ENCODE measurements at regions not wholly inside any gene's neighbourhood (a gene's known extent, or its start where the extent isn't known, plus 50 kb on each side); places are given as distances from the start of the nearest gene placed in this dataset.

GRCh38 chr3:187987924-187988323 lies 166.0 kb upstream of the LPP start:
- TF ChIP-seq CEBPB (IDR thresholded peaks at IDR 0.05; ENCODE audit: low read depth, low read length) (no peak), ELK1 (IDR thresholded peaks at IDR 0.05; ENCODE audit: borderline replicate concordance, low read depth, low read length) (no peak), MAZ (IDR thresholded peaks at IDR 0.05; ENCODE audit: borderline replicate concordance, low read depth, low read length) (no peak), RAD21 (IDR thresholded peaks at IDR 0.05; ENCODE audit: low read length) (no peak), FOS (IDR thresholded peaks at IDR 0.05; ENCODE audit: low read depth, low read length) (no peak), SMC3 (IDR thresholded peaks at IDR 0.05; ENCODE audit: low read depth, low read length) (no peak), NFE2L2 (IDR thresholded peaks at IDR 0.05; ENCODE audit: low read depth, low read length) (no peak), BHLHE40 (IDR thresholded peaks at IDR 0.05; ENCODE audit: low read depth, low read length) (no peak), MXI1 (IDR thresholded peaks at IDR 0.05; ENCODE audit: borderline replicate concordance, low read depth, low read length) (no peak), CTCF (conservative IDR thresholded peaks at IDR 0.05; ENCODE audit: low read depth, low read length) (no peak), RCOR1 (IDR thresholded peaks at IDR 0.05; ENCODE audit: insufficient replicate concordance, low read length) (no peak), USF2 (IDR thresholded peaks at IDR 0.05; ENCODE audit: low read depth, low read length) (no peak), RFX5 (IDR thresholded peaks at IDR 0.05; ENCODE audit: low read depth, low read length) (no peak), POLR2A (IDR thresholded peaks at IDR 0.05; ENCODE audit: low read depth, low read length) (no peak), CHD1 (IDR thresholded peaks at IDR 0.05; ENCODE audit: low read depth, low read length) (no peak), MAFK (IDR thresholded peaks at IDR 0.05; ENCODE audit: low read depth, low read length) (no peak)
- no peak overlapping the region for H3K14ac ChIP-seq (replicated peaks; ENCODE audit: low read depth, low read length)
- H4K20me1 ChIP-seq (ENCODE audit: insufficient read depth, low read length) = no peaks in the 10 kb centered on the region
- H3K18ac ChIP-seq (ENCODE audit: low read depth, low read length) = no peak overlapping the region
- H2BK20ac ChIP-seq (ENCODE audit: low read depth, low read length) = no peak overlapping the region
- no peak overlapping the region for H2AK9ac ChIP-seq (replicated peaks; ENCODE audit: low read depth, low read length, poor library complexity)
- H3K36me3 ChIP-seq (ENCODE audit: control insufficient read depth, insufficient read depth, low read length) = no peaks in the 10 kb centered on the region
- POLR2A ChIA-PET (ENCODE audit: unreplicated experiment) = no interaction called here
- ATAC-seq (ENCODE audit: low read depth) (no peak), DNase-seq (no peak)
- peak overlapping the region; percentile 17; the same call in 1 of the 2 replicates for H2BK120ac ChIP-seq (ENCODE audit: low read depth, low read length)
- H3K4me2 ChIP-seq (ENCODE audit: low read depth, low read length) = no peak overlapping the region
- no peak overlapping the region for H3K9ac ChIP-seq (ENCODE audit: low read depth, low read length)
- intact Hi-C loops (cut with micrococcal nuclease) = no loop called here
- no peak overlapping the region for H3K56ac ChIP-seq (ENCODE audit: extremely low read depth, insufficient read depth, low read length)
- no peak overlapping the region for H3K23ac ChIP-seq (ENCODE audit: low read depth, low read length)
- H4K91ac ChIP-seq (ENCODE audit: insufficient read depth, low read depth, low read length) = no peak overlapping the region
- no peaks in the 10 kb centered on the region for H3K9me3 ChIP-seq (ENCODE audit: control insufficient read depth, insufficient read depth, low read length)
- in situ Hi-C loops (cut with MboI; ENCODE audit: low sequenced_read_pairs) = no loop called here
- no peak overlapping the region for H3K4me3 ChIP-seq (ENCODE audit: insufficient read depth, low read depth, low read length)
- H2AFZ ChIP-seq (replicated peaks; ENCODE audit: low read length, poor library complexity) = peak overlapping the region; percentile 26
- H3K79me1 ChIP-seq (ENCODE audit: low read depth in 1 of 2, low read length in 2 of 2) = no peaks in the 10 kb centered on the region
- H2BK15ac ChIP-seq (ENCODE audit: low read depth, low read length) = 0 out of 3 replicates have a peak overlapping the region, but pooled peaks have one; percentile 22
- no peak overlapping the region for H2BK5ac ChIP-seq (ENCODE audit: low read depth, low read length, poor library complexity, severe bottlenecking)
- H3K27ac ChIP-seq (ENCODE audit: insufficient read depth, low read length) = no peak overlapping the region
- H3K4ac ChIP-seq (ENCODE audit: low read depth, low read length) = peak overlapping the region; percentile 13; the same call in 1 of the 2 replicates
- H4K8ac ChIP-seq (ENCODE audit: low read depth in 2 of 2, low read length in 2 of 2) = no peak overlapping the region
- peaks cover 7% of the 10 kb centered on the region; the same call in 1 of the 2 replicates for H3K4me1 ChIP-seq (ENCODE audit: control insufficient read depth, insufficient read depth, low read length)
- no peak overlapping the region for H4K5ac ChIP-seq (ENCODE audit: low read depth, low read length)
- dilution Hi-C loops (cut with HindIII; ENCODE audit: low sequenced_read_pairs, unreplicated experiment) = no loop called here
- BruUV-seq (replicated peaks) = no TSS peak
- CTCF ChIA-PET = no interaction called here
- peak overlapping the region; percentile 70 for H2AK5ac ChIP-seq (ENCODE audit: low read depth, low read length)
- peaks cover 11% of the 10 kb centered on the region for H3K9me1 ChIP-seq (ENCODE audit: insufficient read depth, low read length)
- WGBS, 2 experiments (ENCODE audit: extremely low coverage in 2 of 2, insufficient read length in 1 of 2) = 95% methylated on average over 3 of the region's 4 CpGs; no CpG with 5 or more reads in 1 of the 2 experiments
- H3K27me3 ChIP-seq (ENCODE audit: control insufficient read depth, insufficient read depth, low read length) = no peaks in the 10 kb centered on the region

Measured in IMR-90 (cell line).